ENCODE measurements at regions not wholly inside any gene's neighbourhood (a gene's known extent, or its start where the extent isn't known, plus 50 kb on each side); places are given as distances from the start of the nearest gene placed in this dataset.

- no peak for TF ChIP-seq CTCF (IDR thresholded peaks at IDR 0.05; ENCODE audit: poor library complexity, severe bottlenecking)
- DNase-seq (ENCODE audit: low spot score) (no peak), ATAC-seq (ENCODE audit: low read depth) (no peak; the same call in 2 of the 3 replicates)
- Histone ChIP-seq H3K9me3 (ENCODE audit: severe bottlenecking) (peaks cover 5% of the 10 kb centered on the region), H3K36me3 (ENCODE audit: low read depth) (no peaks in the 10 kb centered on the region), H3K27ac (ENCODE audit: poor library complexity, severe bottlenecking) (no peak overlapping the region), H3K27me3 (ENCODE audit: insufficient read depth, poor library complexity, severe bottlenecking) (no peaks in the 10 kb centered on the region), H3K4me3 (ENCODE audit: severe bottlenecking) (no peak overlapping the region), H3K4me1 (ENCODE audit: insufficient read depth, poor library complexity, severe bottlenecking) (no peaks in the 10 kb centered on the region)
These were observed 367.6 kb upstream of the MKI67 start for GRCh38 chr10:128493811-128494210.

GRCh38 chr10:128494665-128495064 lies 368.4 kb upstream of the MKI67 start:
- no peaks in the 10 kb centered on the region for H3K27me3 ChIP-seq (ENCODE audit: insufficient read depth, poor library complexity, severe bottlenecking)
- ATAC-seq (ENCODE audit: low read depth): no peak
- no peaks in the 10 kb centered on the region for H3K36me3 ChIP-seq (ENCODE audit: low read depth)
- TF ChIP-seq CTCF (IDR thresholded peaks at IDR 0.05; ENCODE audit: poor library complexity, severe bottlenecking): no peak
- no peak for DNase-seq (ENCODE audit: low spot score)
- no peak overlapping the region for H3K27ac ChIP-seq (ENCODE audit: poor library complexity, severe bottlenecking)
- peaks cover 5% of the 10 kb centered on the region for H3K9me3 ChIP-seq (ENCODE audit: severe bottlenecking)
- H3K4me3 ChIP-seq (ENCODE audit: severe bottlenecking): no peak overlapping the region
- no peaks in the 10 kb centered on the region for H3K4me1 ChIP-seq (ENCODE audit: insufficient read depth, poor library complexity, severe bottlenecking)

- Histone ChIP-seq H3K4me3 (ENCODE audit: severe bottlenecking) (no peak overlapping the region), H3K27ac (ENCODE audit: poor library complexity, severe bottlenecking) (no peak overlapping the region), H3K27me3 (ENCODE audit: insufficient read depth, poor library complexity, severe bottlenecking) (no peaks in the 10 kb centered on the region), H3K4me1 (ENCODE audit: insufficient read depth, poor library complexity, severe bottlenecking) (no peaks in the 10 kb centered on the region), H3K36me3 (ENCODE audit: low read depth) (no peaks in the 10 kb centered on the region), H3K9me3 (ENCODE audit: severe bottlenecking) (no peaks in the 10 kb centered on the region)
- ATAC-seq (ENCODE audit: low read depth) (no peak), DNase-seq (ENCODE audit: low spot score) (no peak)
- TF ChIP-seq CTCF (IDR thresholded peaks at IDR 0.05; ENCODE audit: poor library complexity, severe bottlenecking): no peak
These were observed 371.6 kb upstream of the MKI67 start for GRCh38 chr10:128497660-128498377.

GRCh38 chr10:128498378-128498730 lies 372.1 kb upstream of the MKI67 start:
- DNase-seq (ENCODE audit: low spot score): no peak
- Histone ChIP-seq H3K9me3 (ENCODE audit: severe bottlenecking) (no peaks in the 10 kb centered on the region), H3K4me1 (ENCODE audit: insufficient read depth, poor library complexity, severe bottlenecking) (no peaks in the 10 kb centered on the region), H3K36me3 (ENCODE audit: low read depth) (no peaks in the 10 kb centered on the region), H3K27ac (ENCODE audit: poor library complexity, severe bottlenecking) (no peak overlapping the region), H3K27me3 (ENCODE audit: insufficient read depth, poor library complexity, severe bottlenecking) (no peaks in the 10 kb centered on the region), H3K4me3 (ENCODE audit: severe bottlenecking) (no peak overlapping the region)
- no peak for TF ChIP-seq CTCF (IDR thresholded peaks at IDR 0.05; ENCODE audit: poor library complexity, severe bottlenecking)
- ATAC-seq (ENCODE audit: low read depth): no peak

GRCh38 chr10:128498746-128499145 lies 372.5 kb upstream of the MKI67 start:
- H3K9me3 ChIP-seq (ENCODE audit: severe bottlenecking): no peaks in the 10 kb centered on the region

More at GRCh38 chr10:128498746-128499145, 372.5 kb upstream of the MKI67 start:
- Histone ChIP-seq H3K27ac (ENCODE audit: poor library complexity, severe bottlenecking) (no peak overlapping the region), H3K4me3 (ENCODE audit: severe bottlenecking) (no peak overlapping the region), H3K27me3 (ENCODE audit: insufficient read depth, poor library complexity, severe bottlenecking) (no peaks in the 10 kb centered on the region), H3K4me1 (ENCODE audit: insufficient read depth, poor library complexity, severe bottlenecking) (no peaks in the 10 kb centered on the region), H3K36me3 (ENCODE audit: low read depth) (no peaks in the 10 kb centered on the region)
- no peak for ATAC-seq (ENCODE audit: low read depth)
- DNase-seq (ENCODE audit: low spot score): no peak
- no peak for TF ChIP-seq CTCF (IDR thresholded peaks at IDR 0.05; ENCODE audit: poor library complexity, severe bottlenecking)

Data from RWPE2 (cell line).